ENCODE measurements at regions not wholly inside any gene's neighbourhood (a gene's known extent, or its start where the extent isn't known, plus 50 kb on each side); places are given as distances from the start of the nearest gene placed in this dataset.

- no peaks in the 10 kb centered on the region for H3K36me3 Mint-ChIP-seq (ENCODE audit: low read depth)
- H3K9me3 Mint-ChIP-seq (ENCODE audit: low read depth): no peaks in the 10 kb centered on the region
- peaks cover 5% of the 10 kb centered on the region for H3K27me3 Mint-ChIP-seq
- DNase-seq (no peak), ATAC-seq (no peak)
- POLR2A ChIA-PET: no interaction called here
- no peak overlapping the region for H3K4me3 Mint-ChIP-seq
- CTCF ChIA-PET: no interaction called here
- no peak overlapping the region for H3K27ac Mint-ChIP-seq
- peaks cover 3% of the 10 kb centered on the region for H3K4me1 Mint-ChIP-seq
- intact Hi-C loops (cut with DNase I, micrococcal nuclease): loop anchor here in 1 of 2 experiments (10.0 kb wide), 1 partner anchor 63 kb away; no protein-coding TSS in a partner anchor
Observed at GRCh38 chr18:26711756-26712155, 153.8 kb downstream of the AQP4 start.

- peak; percentile 28 for DNase-seq
- Mint-ChIP-seq H3K36me3 (ENCODE audit: low read depth) (no peaks in the 10 kb centered on the region), H3K4me3 (no peak overlapping the region), H3K4me1 (peaks cover 3% of the 10 kb centered on the region), H3K27me3 (peaks cover 5% of the 10 kb centered on the region), H3K27ac (no peak overlapping the region), H3K9me3 (ENCODE audit: low read depth) (no peaks in the 10 kb centered on the region)
- ChIA-PET CTCF (interaction anchor here (1.0 kb wide), 1 partner anchor 274 kb away, joined by 3 read pairs; no protein-coding TSS in a partner anchor), POLR2A (no interaction called here)
- ATAC-seq: peak; percentile 39
- intact Hi-C loops (cut with DNase I, micrococcal nuclease): loop anchor here in 1 of 2 experiments (10.0 kb wide), 1 partner anchor 64 kb away; no protein-coding TSS in a partner anchor
Observed at GRCh38 chr18:26710470-26711096, 154.9 kb downstream of the AQP4 start.

- ChIA-PET POLR2A (no interaction called here), CTCF (interaction anchor here (0.5 kb wide), 1 partner anchor 128 kb away, joined by 3 read pairs; no protein-coding TSS in a partner anchor)
- no peaks in the 10 kb centered on the region for H3K9me3 Mint-ChIP-seq (ENCODE audit: low read depth)
- H3K36me3 Mint-ChIP-seq (ENCODE audit: low read depth): no peaks in the 10 kb centered on the region
- intact Hi-C loops (cut with DNase I, micrococcal nuclease): loop anchor here in 1 of 2 experiments (10.0 kb wide), 1 partner anchor 65 kb away; no protein-coding TSS in a partner anchor
- DNase-seq (no peak), ATAC-seq (no peak)
- peaks cover 3% of the 10 kb centered on the region for H3K4me1 Mint-ChIP-seq
- peaks cover 5% of the 10 kb centered on the region for H3K27me3 Mint-ChIP-seq
- H3K27ac Mint-ChIP-seq: no peak overlapping the region
- no peak overlapping the region for H3K4me3 Mint-ChIP-seq
Observed at GRCh38 chr18:26709897-26710296, 155.6 kb downstream of the AQP4 start.

- Mint-ChIP-seq H3K27me3 (peaks cover 5% of the 10 kb centered on the region), H3K36me3 (ENCODE audit: low read depth) (no peaks in the 10 kb centered on the region), H3K27ac (no peak overlapping the region), H3K4me3 (no peak overlapping the region), H3K9me3 (ENCODE audit: low read depth) (no peaks in the 10 kb centered on the region), H3K4me1 (peaks cover 3% of the 10 kb centered on the region)
- DNase-seq (no peak), ATAC-seq (no peak)
- ChIA-PET POLR2A (no interaction called here), CTCF (interaction anchor here (0.5 to 0.6 kb wide), 2 partner anchors 127 to 316 kb away, joined by 3 read pairs; no protein-coding TSS in a partner anchor)
- intact Hi-C loops (cut with DNase I, micrococcal nuclease): no loop called here
Observed at GRCh38 chr18:26708806-26709716, 156.4 kb downstream of the AQP4 start.

- ChIA-PET POLR2A (no interaction called here), CTCF (no interaction called here)
- DNase-seq: no peak
- H3K36me3 Mint-ChIP-seq (ENCODE audit: low read depth): no peaks in the 10 kb centered on the region
- intact Hi-C loops (cut with DNase I, micrococcal nuclease): no loop called here
- ATAC-seq: no peak
- peaks cover 5% of the 10 kb centered on the region for H3K27me3 Mint-ChIP-seq
- H3K4me1 Mint-ChIP-seq: peaks cover 3% of the 10 kb centered on the region
- H3K9me3 Mint-ChIP-seq (ENCODE audit: low read depth): no peaks in the 10 kb centered on the region
- H3K27ac Mint-ChIP-seq: no peak overlapping the region
- H3K4me3 Mint-ChIP-seq: no peak overlapping the region
Observed at GRCh38 chr18:26706911-26707351, 158.6 kb downstream of the AQP4 start.

- intact Hi-C loops (cut with DNase I, micrococcal nuclease): no loop called here
- no peak for ATAC-seq
- H3K4me3 Mint-ChIP-seq: no peak overlapping the region
- H3K4me1 Mint-ChIP-seq: peaks cover 3% of the 10 kb centered on the region
- no peak overlapping the region for H3K27ac Mint-ChIP-seq
- POLR2A ChIA-PET: no interaction called here
- DNase-seq: no peak
- CTCF ChIA-PET: no interaction called here
- peaks cover 5% of the 10 kb centered on the region for H3K27me3 Mint-ChIP-seq
- H3K9me3 Mint-ChIP-seq (ENCODE audit: low read depth): no peaks in the 10 kb centered on the region
- H3K36me3 Mint-ChIP-seq (ENCODE audit: low read depth): no peaks in the 10 kb centered on the region
Observed at GRCh38 chr18:26705757-26706156, 157.4 kb upstream of the KCTD1 start.

- peaks cover 1% of the 10 kb centered on the region for H3K27me3 Mint-ChIP-seq
- no peak overlapping the region for H3K27ac Mint-ChIP-seq
- H3K9me3 Mint-ChIP-seq (ENCODE audit: low read depth): no peaks in the 10 kb centered on the region
- ATAC-seq (no peak), DNase-seq (no peak)
- intact Hi-C loops (cut with DNase I, micrococcal nuclease): no loop called here
- no peaks in the 10 kb centered on the region for H3K36me3 Mint-ChIP-seq (ENCODE audit: low read depth)
- ChIA-PET POLR2A (no interaction called here), CTCF (no interaction called here)
- no peak overlapping the region for H3K4me3 Mint-ChIP-seq
- H3K4me1 Mint-ChIP-seq: no peaks in the 10 kb centered on the region
Observed at GRCh38 chr18:26703170-26703930, 155.0 kb upstream of the KCTD1 start.

- ATAC-seq: no peak
- Mint-ChIP-seq H3K4me1 (no peaks in the 10 kb centered on the region), H3K36me3 (ENCODE audit: low read depth) (no peaks in the 10 kb centered on the region), H3K27ac (no peak overlapping the region), H3K4me3 (no peak overlapping the region), H3K9me3 (ENCODE audit: low read depth) (no peaks in the 10 kb centered on the region), H3K27me3 (peaks cover 2% of the 10 kb centered on the region)
- intact Hi-C loops (cut with DNase I, micrococcal nuclease): no loop called here
- ChIA-PET CTCF (no interaction called here), POLR2A (no interaction called here)
- no peak for DNase-seq
Observed at GRCh38 chr18:26702086-26702485, 153.7 kb upstream of the KCTD1 start.

- Mint-ChIP-seq H3K4me1 (no peaks in the 10 kb centered on the region), H3K36me3 (ENCODE audit: low read depth) (no peaks in the 10 kb centered on the region), H3K27ac (no peak overlapping the region), H3K4me3 (no peak overlapping the region), H3K9me3 (ENCODE audit: low read depth) (no peaks in the 10 kb centered on the region), H3K27me3 (peaks cover 2% of the 10 kb centered on the region)
- CTCF ChIA-PET: no interaction called here
- POLR2A ChIA-PET: no interaction called here
- intact Hi-C loops (cut with DNase I, micrococcal nuclease): no loop called here
- DNase-seq (no peak), ATAC-seq (no peak)
Observed at GRCh38 chr18:26700728-26701127, 152.4 kb upstream of the KCTD1 start.

GRCh38 chr18:26700201-26700600 is 151.8 kb upstream of the KCTD1 start:
- Mint-ChIP-seq H3K36me3 (ENCODE audit: low read depth) (no peaks in the 10 kb centered on the region), H3K27me3 (peaks cover 2% of the 10 kb centered on the region), H3K4me3 (no peak overlapping the region), H3K27ac (no peak overlapping the region), H3K9me3 (ENCODE audit: low read depth) (no peaks in the 10 kb centered on the region), H3K4me1 (no peaks in the 10 kb centered on the region)
- POLR2A ChIA-PET: no interaction called here
- no peak for DNase-seq
- CTCF ChIA-PET: no interaction called here
- ATAC-seq: no peak
- intact Hi-C loops (cut with DNase I, micrococcal nuclease): no loop called here

GRCh38 chr18:26697186-26697884 is 149.0 kb upstream of the KCTD1 start:
- no peak overlapping the region for H3K27ac Mint-ChIP-seq
- POLR2A ChIA-PET: no interaction called here
- intact Hi-C loops (cut with DNase I, micrococcal nuclease): no loop called here
- no peak for DNase-seq
- no peak overlapping the region for H3K4me3 Mint-ChIP-seq
- no peaks in the 10 kb centered on the region for H3K36me3 Mint-ChIP-seq (ENCODE audit: low read depth)
- CTCF ChIA-PET: no interaction called here
- H3K9me3 Mint-ChIP-seq (ENCODE audit: low read depth): no peaks in the 10 kb centered on the region
- no peaks in the 10 kb centered on the region for H3K4me1 Mint-ChIP-seq
- H3K27me3 Mint-ChIP-seq: peaks cover 2% of the 10 kb centered on the region
- ATAC-seq: no peak

Measured in activated CD4-positive, alpha-beta T cell treated with anti-CD3 and anti-CD28 coated beads for 36 hours (primary cell).